GM12892 (cell line): ENCODE measurements at regions not wholly inside any gene's neighbourhood (a gene's known extent, or its start where the extent isn't known, plus 50 kb on each side); places are given as distances from the start of the nearest gene placed in this dataset.

Experiments
- POLR2A ChIP-seq: IDR thresholded peaks from 2 replicates; pipeline ENCODE4 v1.6.1; 2011; ENCODE audit warnings: low read depth, low read length, control low read depth
- POLR2AphosphoS5 ChIP-seq: IDR thresholded peaks from 2 replicates; pipeline ENCODE4 v1.6.1; 2011; ENCODE audit warnings: low read depth, low read length, control low read depth
- TAF1 ChIP-seq: IDR thresholded peaks from 2 replicates; pipeline ENCODE4 v1.6.1; 2011; ENCODE audit warnings: low read depth, mild to moderate bottlenecking, control low read depth, low read length, borderline replicate concordance

GRCh38 chr14:44107156-44107555 is 399.9 kb downstream of the FSCB start:
- no peak for TF ChIP-seq POLR2AphosphoS5
- TF ChIP-seq POLR2A = no peak
- TF ChIP-seq TAF1 = no peak
